GM19468 (cell line): ENCODE measurements at regions not wholly inside any gene's neighbourhood (a gene's known extent, or its start where the extent isn't known, plus 50 kb on each side); places are given as distances from the start of the nearest gene placed in this dataset.
"Not testable (repeated sequence)": the region's sequence is repeated elsewhere in the genome, so short reads cannot be mapped to it uniquely, and the experiment has no call there.

Source experiments
- ATAC-seq: cut with Tn5 transposase; IDR thresholded peaks from one replicate; pipeline ENCODE4 v1.9.1; 2021; ENCODE audit warnings: mild to moderate bottlenecking, moderate library complexity, moderate number of reproducible peaks; ENCODE audit not compliant: unreplicated experiment; ENCODE audit errors: extremely low read depth

DNA sequence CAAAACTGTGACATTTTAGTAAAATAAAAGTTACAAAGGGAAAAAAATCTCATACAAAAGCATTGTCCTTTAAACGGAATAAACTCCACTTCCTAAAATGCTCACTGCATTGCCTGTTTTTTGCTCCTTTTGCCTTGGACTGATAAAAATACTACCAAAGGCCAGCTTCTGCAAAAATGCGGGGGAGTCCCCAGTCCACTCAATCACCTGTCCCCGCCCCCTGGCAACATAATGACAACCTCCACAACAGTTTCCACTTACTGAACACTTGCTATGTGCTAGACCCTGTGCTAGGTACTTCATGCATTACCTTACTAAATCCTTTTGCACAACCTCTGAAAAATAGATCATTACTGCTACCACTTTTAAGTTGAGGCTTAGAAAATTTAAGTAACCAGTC lies 172.7 kb upstream of the CCL2 start:
- ATAC-seq, result no peak

DNA sequence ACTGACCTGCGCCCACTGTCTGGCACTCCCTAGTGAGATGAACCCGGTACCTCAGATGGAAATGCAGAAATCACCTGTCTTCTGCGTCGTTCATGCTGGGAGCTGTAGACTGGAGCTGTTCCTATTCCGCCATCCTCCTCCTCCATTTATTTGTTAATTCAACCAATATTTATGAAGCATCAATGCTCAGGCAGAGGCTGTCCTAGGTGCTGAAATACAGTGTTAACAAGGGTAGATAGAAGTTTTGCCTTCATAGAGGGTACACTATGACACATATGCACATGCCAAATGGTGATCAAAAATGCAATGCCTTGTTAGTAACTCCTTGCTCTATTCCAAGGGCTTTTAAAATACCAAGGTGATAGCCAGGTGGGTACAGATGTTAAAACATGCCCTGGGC lies 166.0 kb upstream of the CCL2 start:
- ATAC-seq, result not testable (repeated sequence)

DNA sequence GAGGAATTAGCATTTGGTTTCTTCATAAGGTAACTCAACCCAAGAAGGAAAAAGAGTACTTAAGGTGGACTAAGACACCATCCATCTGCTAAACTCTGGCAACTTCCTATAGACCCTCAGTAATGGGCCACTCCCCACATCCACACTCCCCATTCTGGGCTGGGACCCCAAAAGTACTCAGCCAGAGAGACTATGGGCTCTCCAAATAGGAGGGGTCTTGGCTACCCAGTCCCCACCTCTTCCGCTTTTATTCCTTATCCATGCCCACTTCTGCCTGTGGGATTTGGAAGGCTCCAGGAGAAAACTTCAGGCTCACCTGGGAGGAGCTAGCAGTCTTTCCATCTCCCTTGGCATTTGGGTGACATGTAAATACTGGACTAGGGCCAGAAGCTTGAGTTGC lies 164.5 kb upstream of the CCL2 start:
- ATAC-seq, result no peak

- ATAC-seq, result no peak
Measured at GRCh38 chr17:34091975-34092374, 163.1 kb upstream of the CCL2 start.

DNA sequence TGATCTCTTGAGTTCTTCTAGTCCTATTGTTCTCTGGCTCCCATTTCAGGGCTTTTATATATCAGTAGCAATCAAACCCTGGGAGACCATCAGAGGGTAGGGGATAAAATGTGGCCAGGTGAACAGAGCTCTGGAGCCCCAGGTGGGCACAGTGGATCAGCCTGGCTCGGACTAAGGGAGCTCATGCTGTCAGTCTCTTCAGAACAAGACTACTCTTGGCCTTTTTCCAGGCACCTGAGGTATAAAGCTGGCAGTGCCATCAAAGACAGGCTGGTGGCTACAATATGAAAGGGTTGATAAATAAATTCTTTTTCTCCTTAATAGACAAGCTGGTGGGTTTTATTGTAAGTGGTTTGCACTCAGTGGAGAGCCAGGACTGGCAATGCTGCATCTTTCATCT lies 160.0 kb upstream of the CCL2 start:
- ATAC-seq, result no peak

- ATAC-seq, result no peak
Measured at GRCh38 chr17:34098699-34099098, 156.4 kb upstream of the CCL2 start.

- ATAC-seq, result no peak
Measured at GRCh38 chr17:34099859-34100515, 155.1 kb upstream of the CCL2 start.

DNA sequence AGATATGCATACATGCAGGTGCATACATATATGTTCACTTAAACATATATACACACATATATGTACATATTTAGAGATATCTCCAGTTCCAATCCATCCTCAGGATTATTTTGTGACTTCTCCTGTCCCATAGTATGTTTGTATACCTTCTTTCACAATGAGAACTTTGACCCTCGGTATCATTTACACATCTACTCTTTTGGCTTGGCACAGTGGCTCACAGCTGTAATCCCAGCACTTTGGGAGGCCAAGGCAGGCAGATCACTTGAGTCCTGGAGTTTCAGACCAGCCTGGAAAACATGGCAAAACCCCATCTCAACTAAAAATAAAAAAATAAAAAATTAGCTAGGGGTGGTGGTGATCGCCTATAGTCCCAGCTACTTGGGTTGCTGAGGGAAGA lies 148.1 kb upstream of the CCL2 start:
- no peak for ATAC-seq

DNA sequence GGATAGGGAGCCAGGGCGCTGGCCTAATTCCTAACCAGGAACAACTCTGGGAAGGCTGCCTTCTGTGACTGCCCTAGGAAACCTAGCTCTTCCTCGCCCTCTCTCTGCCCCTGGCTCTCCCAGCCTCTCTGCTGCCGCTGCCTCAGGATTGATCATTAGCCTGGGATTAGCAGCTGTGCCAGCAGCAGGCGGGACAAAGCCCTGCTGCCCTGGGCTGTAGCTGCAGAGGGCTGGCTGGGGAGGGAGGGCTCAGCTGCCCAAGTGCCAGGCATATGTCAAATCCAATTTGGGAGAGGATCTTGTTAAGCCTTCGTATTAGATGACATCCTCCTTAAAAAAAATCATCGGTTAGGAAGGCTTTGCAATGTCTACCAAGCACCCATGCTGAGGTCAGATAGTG lies 144.8 kb upstream of the CCL2 start:
- ATAC-seq, result no peak

GRCh38 chr17:34113089-34113488 lies 142.0 kb upstream of the CCL2 start:
- ATAC-seq, result no peak

DNA sequence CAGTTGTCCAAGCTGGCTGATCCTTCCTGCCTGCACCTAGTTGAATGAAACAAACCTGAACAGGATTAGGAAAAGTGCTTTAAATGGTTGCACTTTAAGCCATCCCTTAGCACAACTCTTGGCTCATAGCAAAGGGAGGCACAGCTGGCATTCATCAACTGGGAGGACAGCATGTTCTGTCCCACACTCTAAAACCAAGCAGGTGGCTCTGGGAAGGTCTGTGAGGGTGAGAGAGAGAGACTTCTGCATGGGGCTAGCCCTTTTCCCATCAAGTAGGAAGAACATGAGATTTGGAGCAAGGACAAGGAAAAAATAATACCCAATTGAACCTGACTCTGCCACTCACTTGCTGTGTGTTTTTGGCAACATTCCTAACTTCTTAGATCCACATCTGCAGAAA lies 140.9 kb upstream of the CCL2 start:
- no peak for ATAC-seq

GRCh38 chr17:34116306-34116705 lies 138.8 kb upstream of the CCL2 start:
- no peak for ATAC-seq

DNA sequence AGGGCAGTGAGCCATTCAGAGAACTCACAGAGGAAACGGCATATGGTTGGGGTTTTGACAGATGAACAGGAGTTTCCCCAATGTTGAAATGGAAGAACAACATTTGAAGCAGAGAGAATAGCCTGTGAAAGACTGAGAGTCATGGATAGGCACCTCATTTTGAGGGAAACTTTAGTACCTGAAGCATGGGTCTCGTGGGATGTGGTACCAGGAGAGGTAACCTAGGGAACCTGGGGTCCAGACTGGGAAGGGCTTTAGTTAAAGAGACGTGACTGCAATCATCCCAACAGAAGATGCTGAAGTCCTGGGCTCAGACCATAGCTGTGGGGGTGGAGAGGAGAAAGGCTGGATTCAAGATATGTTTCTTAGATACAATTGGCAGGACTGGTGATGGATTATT lies 137.8 kb upstream of the CCL2 start:
- no peak for ATAC-seq

DNA sequence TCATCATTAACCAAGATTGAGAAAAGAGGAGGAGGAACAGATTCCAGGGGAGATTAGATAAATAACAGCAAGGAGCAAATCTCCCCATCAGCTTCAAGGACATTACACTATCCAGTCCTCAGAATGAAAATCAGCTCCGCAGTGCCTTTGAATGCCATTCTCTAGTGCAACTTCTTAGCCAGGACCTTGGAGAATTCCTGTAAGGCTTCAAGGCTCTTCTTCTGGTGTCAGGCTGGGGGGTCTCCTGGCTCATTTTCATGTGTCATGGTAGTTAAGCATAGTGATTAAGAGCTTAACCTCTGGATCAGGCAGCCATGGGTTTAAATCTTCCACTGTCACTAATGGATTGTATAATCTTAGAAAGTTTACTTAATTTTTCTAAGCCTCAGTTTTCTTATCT lies 137.3 kb upstream of the CCL2 start:
- no peak for ATAC-seq

GRCh38 chr17:34118564-34118963 lies 136.5 kb upstream of the CCL2 start:
- no peak for ATAC-seq

DNA sequence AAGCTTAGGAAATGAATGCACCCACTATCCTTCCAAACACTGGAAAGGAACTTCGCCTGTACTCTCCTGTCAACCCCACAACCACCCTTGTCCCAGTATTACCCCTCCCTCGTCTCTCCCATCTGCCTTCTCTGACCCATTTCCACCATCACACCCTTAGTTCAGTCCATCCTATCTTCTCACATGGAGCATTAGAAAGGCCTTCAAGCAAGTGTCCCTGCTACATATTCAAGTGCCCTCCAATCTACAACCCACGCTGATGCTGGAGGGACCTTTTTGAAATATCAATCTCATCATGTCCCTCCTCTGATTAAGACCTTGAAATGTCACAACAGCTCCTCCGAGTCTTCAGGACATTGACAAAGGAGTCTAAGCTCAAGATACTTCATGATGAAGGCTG lies 133.8 kb upstream of the CCL2 start:
- ATAC-seq, result no peak

DNA sequence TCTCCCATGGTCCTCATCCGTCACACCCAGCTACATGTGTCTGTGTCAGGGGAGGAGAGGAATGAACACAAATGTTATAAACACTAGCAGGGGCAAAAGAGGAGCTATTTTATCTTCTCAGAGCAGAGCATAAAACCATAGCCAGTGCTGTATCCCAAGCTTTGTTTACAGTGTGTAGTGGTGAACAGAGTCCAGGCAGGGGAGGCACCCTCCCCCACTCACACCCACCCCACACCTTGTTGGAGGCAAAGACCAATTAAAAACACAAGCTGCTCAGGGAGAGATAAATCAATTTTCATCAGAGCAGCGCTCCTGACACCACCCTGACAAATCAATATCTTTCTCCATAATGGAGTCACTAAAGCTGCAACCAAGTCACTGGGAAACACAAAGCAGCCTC lies 132.6 kb upstream of the CCL2 start:
- no peak for ATAC-seq

DNA sequence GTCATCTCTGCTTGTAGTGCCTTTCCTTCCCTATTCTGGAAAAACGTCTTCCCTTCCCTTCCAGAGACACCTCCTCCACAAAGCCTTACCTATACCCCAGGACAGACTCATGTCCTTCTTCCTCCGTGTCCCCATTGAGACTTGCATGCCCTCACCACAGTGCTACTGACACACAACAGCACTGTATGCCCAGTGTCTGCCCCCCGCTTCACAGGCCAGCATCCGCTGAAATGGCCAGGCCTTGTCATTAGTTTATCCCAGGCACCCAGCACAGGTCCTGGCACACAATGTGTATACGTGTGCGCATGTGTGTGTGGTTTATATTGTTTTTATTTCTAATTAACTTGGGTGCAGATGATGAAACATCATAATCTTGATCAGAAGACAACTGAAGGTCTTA lies 130.1 kb upstream of the CCL2 start:
- ATAC-seq, result no peak

GRCh38 chr17:34125921-34126320 lies 129.2 kb upstream of the CCL2 start:
- ATAC-seq, result no peak

DNA sequence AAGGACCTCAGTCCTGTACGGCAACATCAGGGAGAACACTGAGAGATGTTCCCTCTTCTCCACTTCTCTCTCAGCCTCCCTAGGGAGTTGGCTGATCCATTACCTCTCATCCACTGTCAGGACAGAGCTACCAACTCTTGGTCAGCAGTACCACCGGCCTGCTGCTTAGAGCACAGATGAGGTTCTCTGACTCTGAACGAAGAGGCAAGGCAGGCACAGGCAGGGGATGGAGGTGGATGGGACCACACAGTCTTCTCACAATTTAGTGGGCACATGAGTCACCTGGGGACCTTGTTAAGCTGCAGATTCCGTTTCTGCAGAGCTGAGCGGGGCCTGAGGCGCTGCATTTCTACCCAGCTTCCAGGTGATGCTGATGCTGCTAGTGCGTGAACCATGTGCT lies 128.6 kb upstream of the CCL2 start:
- ATAC-seq, result no peak

DNA sequence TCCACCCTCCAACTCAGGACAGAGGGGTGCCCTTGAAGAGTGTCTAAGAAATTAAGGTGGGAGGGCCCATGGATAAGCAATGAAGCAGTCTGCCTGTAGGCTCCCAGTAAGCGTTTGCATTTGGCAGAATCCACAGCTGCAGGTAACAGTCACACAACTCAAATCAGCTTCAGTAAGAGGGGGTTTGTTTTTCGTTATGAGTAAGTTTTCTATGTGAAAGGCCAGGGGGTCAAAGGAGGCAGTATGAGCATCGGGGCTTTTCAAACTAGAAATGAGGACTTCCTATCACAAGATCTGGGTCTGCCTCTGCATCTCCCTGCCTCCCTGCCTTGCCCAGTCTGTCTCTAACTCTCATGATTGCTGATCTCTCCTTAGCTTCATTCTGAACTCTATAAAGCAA lies 128.1 kb upstream of the CCL2 start:
- ATAC-seq, result no peak

DNA sequence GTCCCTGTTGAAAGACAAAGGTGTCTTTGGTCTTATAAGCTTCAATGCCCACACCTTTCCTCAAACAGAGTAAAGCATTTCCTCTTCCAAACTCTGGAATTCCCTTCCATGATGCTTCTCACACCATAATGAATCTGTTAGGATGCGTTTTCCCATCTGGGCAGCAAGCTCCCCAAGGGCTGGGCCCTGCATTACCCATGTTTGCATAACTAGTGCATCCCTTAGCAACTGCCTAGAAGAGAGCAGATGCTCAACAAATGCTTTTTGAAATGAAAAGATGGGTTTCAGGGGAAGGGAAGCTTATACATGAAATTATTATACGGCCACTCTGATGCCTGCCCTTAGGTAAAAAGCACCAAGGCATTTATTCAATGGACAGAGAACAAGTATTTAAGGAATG lies 124.5 kb upstream of the CCL2 start:
- ATAC-seq, result no peak

DNA sequence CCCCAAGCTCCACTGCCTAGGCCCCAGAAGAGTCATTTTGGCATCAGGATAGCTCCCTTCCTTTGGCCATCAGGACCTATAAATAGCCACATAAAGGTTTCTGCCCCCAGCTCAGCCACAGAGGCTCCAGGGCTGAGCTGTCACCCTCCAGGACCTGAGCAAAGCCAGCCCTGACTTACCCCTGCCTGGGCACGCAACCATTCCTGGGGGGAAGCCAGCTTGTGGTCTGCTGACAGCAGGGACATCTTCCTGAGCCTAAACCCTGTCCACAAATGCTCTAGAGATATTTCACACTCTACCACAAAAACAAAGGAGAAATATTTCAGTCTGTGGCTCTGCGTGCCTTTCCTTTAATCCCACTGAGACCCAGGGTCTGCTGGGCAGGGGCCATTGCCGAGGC lies 123.7 kb upstream of the CCL2 start:
- no peak for ATAC-seq
